Spleen (tissue), 7 donors: ENCODE measurements at regions not wholly inside any gene's neighbourhood (a gene's known extent, or its start where the extent isn't known, plus 50 kb on each side); places are given as distances from the start of the nearest gene placed in this dataset.

Experiments used
- POLR2AphosphoS5 ChIP-seq, 3 donors: sonication (generic); formaldehyde crosslinking; IDR thresholded peaks; one replicate each; pipeline ENCODE4 v1.5.1; 2017; ENCODE audit warnings: antibody characterized with exemption in 3 of 3
- TF ChIP-seq, protein P1 (sequence below), 11 experiments: fragments of 200-600 bp in 7 of 11; fragments of 450-650 bp in 4 of 11; sonication (generic) in 4 of 11; IDR thresholded peaks in 8 of 11; conservative IDR thresholded peaks in 3 of 11; 1 replicate in 7 of 11; 2 replicates in 4 of 11; pipeline versions ENCODE4 v1.4.0 to v1.8.0; 2016 to 2021; ENCODE audit warnings: antibody characterized with exemption in 11 of 11, inconsistent platforms in 4 of 11, mild to moderate bottlenecking in 1 of 11
- donor health status: DM: no; HTN: no; CAD: no; lungs with moderate emphysema.
- donor health status: DM: no; HTN: no; CAD: no.
- donor health status: DM: no; HTN: no; CAD: no.

DNA sequence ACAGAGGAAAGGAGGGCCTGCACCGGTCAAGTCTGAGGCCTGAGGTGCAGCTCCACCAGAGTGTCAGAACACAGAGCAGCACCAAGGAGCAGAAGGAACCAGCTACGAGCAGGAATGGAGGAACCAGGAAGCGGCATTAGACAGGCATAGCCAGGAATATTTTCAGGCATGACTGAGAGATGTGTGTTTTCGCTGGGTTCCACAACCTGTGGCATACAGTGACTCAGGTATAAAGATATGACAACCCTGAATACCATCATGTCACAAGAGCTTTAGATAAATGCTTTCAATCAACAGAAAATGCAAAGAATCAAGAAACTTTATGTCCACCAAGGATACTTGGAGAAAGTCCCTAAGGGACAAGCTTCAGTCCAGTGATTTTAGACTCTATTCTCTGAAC is 189.3 kb upstream of the NRIP1 start:
- TF ChIP-seq, protein P1, sequence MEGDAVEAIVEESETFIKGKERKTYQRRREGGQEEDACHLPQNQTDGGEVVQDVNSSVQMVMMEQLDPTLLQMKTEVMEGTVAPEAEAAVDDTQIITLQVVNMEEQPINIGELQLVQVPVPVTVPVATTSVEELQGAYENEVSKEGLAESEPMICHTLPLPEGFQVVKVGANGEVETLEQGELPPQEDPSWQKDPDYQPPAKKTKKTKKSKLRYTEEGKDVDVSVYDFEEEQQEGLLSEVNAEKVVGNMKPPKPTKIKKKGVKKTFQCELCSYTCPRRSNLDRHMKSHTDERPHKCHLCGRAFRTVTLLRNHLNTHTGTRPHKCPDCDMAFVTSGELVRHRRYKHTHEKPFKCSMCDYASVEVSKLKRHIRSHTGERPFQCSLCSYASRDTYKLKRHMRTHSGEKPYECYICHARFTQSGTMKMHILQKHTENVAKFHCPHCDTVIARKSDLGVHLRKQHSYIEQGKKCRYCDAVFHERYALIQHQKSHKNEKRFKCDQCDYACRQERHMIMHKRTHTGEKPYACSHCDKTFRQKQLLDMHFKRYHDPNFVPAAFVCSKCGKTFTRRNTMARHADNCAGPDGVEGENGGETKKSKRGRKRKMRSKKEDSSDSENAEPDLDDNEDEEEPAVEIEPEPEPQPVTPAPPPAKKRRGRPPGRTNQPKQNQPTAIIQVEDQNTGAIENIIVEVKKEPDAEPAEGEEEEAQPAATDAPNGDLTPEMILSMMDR (IDR thresholded peaks at IDR 0.05 in 8 of 11, conservative IDR thresholded peaks at IDR 0.05 in 3 of 11) = no peak
- no peak for TF ChIP-seq POLR2AphosphoS5 (IDR thresholded peaks at IDR 0.05)
